ENCODE measurements at regions not wholly inside any gene's neighbourhood (a gene's known extent, or its start where the extent isn't known, plus 50 kb on each side); places are given as distances from the start of the nearest gene placed in this dataset.
"Not testable (repeated sequence)": the region's sequence is repeated elsewhere in the genome, so short reads cannot be mapped to it uniquely, and the experiment has no call there.

DNA sequence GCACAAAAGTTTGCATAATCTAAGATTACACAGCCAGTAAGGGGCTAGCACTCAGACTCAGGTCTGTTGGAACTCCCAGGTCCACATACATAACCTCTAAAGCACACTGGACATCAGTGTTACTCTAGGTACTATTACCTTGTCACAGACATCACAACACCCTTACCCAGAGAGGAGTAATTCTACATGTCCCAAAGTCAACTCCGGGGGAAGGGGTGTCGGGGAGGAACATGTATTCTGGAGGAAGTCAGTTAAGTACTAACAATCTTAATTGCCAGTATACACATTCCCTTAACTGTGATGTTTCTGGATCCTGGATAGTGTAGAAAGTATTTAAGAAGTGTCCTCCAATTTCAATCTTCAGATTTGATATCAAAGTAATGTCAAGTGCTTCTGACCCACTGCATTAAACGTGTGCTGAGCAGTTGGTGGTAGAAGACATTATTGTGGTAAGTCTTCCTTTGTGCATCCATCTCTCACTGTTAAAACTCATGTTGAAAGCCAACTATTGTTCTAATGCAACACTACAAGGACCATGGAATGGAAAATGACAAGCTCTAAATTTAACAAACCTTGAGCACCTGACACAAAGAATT is 155.4 kb downstream of the CRPPA start:
- no peak for DNase-seq

DNA sequence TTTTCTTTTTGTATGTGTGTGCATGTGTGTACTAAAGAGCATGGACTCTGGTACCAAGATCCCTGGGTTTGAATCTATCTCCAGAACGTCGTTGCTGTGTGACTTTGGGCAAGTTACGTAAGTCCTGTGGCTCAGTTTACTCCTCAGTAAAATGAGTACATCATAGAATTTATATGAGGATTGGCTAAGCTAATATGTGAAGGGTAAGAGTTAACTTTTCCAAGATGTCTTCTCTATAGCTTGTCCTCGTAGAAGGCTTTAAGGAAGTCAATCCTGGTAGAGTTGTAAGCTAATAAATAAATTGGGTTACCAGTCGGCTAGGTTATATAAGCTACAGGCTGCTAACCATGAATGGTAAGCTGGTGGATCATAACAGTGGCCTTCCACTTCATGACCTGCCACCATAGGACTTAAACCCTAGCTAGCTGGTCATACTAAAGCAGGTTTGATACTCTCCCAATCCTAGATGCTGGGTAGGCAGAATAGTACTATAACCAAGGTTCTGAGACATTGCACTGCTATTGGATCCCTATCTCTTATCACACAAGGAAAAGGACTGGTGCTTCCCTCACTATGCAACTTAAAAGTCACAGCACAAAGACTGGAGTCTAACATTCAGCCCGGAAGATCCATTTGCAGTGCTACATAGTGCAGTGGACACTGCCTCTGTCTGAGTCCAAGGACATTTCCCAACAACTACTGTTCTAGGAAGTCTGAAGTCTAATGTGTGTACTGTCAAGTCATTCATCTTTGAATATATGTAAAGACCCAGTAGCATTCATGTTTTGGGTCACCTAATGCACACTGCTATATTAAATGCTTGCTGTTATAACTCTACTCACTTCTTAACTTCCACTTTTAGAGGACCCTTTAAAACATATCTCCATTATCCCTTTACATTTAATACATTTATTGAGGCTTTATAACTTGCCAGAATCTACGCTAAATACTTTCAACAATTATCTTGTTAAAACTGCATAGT is 156.2 kb downstream of the CRPPA start:
- DNase-seq: no peak

DNA sequence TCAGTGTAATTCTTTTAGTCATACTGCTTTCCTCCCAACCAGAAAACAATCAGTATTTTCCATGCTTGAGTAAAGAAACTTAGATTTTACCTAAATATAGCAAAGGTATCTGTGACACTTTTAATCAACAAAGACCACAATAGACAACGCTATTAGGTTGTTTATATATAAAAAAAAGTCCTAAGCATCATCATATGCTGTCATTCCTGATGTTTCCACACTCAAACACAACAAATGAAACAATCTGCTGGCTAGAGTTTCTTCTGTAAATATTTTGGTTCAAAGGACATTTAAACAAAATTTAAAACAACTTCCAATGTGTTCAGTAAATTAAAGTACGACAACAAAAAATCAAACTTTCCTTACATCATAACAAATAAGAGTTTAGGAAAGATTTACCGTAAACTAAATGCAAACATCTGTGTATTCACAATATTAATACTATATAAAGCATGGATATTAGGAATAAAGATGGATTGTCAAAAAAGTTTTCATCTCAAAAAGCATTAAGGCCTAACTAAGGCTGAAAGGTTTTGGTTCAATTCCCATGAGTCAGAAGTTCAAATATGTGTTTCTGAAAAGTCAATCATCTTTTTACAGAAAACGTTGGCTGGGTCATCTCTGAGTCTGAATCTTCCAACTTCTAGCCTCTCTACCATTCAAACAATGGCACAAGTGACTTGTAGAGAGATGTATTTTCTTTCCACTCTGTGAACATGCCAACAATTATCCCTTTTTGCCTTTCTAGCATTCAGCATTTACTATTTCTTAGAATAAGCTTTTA is 157.1 kb downstream of the CRPPA start:
- DNase-seq: no peak

DNA sequence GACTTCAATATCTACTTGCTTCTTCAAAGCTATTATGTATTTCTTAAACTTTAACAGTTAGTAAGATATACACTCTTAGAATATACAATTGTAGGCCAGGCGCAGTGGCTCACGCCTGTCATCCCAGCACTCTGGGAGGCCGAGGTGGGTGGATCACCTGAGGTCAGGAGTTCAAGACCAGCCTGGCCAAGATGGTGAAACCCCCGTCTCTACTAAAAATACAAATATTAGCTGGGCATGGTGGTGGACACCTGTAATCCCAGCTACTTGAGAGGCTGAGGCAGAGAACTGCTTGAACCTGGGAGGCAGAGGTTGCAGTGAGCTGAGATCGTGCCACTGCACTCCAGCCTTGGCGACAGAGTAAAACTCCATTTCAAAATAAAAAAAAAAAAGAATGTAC is 158.0 kb downstream of the CRPPA start:
- DNase-seq: not testable (repeated sequence)

DNA sequence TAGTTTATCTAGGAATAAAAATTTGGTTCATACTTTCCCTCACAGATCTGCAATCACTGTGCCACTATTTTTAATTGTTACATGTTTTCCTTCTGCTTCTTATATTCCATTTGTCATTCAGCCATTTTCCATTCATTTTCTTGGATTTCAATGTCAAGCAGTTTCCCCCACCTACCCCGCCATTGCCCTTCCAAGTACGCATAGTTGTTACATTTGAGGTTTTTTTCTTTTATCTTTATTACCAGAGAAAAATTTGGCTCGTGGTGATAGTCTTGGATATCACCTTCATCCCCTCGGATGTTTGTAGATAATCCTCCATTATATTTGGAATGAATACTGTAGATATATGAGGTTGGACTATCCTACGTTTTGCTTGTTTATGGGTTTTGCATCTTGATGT is 159.7 kb downstream of the CRPPA start:
- no peak for DNase-seq

DNA sequence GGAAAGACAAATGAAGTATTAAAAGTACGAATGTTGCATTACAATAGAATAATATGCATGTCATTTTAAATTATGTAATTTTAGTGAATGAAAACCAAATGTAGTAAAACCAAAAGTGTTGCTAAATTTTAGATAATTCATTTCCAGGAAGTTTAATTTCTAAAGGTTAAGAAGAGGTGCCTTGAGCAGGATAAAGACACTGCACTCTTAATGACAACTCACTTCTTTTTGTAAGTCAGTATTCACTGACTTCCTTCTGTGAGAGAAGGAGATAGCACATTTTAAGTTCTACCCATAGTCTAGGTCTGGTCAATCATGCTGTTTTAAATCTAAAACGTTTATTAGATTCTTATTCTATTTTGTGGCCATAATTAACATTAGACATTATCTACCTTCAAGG is 160.2 kb downstream of the CRPPA start:
- DNase-seq: no peak

DNA sequence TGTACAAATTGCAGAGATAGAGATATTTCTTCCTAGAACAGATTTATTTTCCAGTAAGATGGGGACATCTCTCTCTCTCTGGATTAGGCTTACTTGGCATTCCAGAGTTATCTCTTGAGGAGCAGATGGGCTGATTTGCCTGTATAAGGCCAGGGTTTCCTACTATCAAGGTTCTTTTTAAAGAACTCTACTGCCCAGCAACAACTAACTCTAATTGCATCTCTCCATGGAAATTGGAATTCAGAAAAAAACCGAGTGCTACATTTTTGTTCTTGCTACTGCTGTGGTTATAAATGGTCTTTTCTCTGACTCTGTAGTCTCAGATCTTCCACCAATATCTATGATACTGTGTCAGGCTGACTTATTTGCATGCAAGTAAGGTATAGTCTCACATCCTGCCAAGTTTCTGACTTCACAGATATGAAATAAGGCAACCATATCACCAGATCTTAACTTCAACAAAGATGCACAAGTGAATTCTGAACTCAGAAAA is 161.1 kb downstream of the CRPPA start:
- no peak for DNase-seq

DNA sequence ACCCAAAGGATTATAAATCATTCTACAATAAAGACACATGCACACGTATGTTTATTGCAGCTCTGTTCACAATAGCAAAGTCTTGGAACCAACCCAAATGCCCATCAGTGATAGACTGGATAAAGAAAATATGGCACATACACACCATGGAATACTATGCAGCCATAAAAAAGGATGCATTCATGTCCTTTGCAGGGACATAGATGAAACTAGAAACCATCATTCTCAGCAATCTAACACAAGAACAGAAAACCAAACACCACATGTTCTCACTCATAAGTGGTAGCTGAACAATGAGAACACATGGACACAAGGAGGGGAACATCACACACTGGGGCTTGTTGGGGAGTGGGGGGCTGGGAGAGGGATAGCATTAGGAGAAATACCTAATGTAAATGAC is 164.9 kb downstream of the CRPPA start:
- not testable (repeated sequence) for DNase-seq

DNA sequence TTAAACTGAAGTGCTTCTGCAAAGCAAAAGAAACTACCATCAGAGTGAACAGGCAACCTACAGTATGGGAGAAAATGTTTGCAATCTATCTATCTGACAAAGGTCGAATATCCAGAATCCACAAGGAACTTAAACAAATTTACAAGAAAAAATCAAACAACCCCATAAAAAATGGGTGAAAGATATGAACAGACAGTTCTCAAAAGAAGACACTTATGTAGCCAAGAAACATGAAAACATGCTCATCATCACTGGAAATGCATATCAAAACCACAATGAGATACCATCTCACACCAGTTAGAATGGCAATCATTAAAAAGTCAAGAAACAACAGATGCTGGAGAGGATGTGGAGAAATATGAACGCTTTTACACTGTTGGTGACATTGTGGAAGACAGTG is 165.4 kb downstream of the CRPPA start:
- not testable (repeated sequence) for DNase-seq

DNA sequence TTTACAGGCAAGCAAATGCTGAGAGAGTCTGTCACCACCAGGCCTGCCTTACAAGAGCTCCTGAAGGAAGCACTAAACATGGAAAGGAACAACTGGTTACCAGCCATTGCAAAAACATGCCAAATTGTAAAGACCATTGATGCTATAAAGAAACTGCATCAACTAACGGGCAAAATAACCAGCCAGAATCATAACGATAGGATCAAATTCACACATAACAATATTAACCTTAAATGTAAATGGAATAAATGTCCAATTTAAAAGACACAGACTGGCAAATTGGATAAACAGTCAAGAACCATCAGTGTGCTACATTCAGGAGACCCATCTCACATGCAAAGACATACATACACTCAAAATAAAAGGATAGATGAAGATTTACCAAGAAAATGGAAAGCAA is 170.7 kb downstream of the CRPPA start:
- not testable (repeated sequence) for DNase-seq

DNA sequence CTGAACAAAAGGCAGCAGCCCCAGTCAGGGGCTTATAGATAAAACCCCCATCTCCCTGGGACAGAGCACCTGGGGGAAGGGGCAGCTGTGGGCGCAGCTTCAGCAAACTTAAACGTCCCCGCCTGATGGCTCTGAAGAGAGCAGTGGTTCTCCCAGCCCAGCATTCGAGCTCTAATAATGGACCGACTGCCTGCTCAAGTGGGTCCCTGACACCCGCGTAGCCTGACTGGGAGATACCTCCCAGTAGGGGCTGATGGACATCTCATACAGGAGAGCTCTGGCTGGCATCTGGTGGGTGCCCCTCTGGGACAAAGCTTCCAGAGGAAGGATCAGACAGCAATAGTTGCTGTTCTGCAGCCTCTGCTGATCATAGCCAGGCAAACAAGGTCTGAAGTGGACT is 172.1 kb downstream of the CRPPA start:
- not testable (repeated sequence) for DNase-seq

DNA sequence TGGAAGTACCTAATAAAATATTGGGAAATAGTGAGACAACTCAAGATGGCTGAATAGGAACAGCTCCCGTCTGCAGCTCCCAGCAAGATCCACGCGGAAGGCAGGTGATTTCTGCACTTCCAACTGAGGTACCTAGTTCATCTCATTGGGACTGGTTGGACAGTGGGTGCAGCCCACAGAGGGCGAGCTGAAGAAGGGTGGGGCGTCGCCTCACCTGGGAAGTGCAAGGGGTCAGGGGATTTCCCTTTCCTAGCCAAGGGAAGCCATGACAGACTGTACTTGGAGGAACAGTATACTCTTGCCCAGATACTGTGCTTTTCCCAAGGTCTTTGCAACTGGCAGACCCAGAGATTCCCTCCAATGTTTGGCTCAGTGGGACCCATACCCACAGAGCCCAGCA is 172.8 kb downstream of the CRPPA start:
- not testable (repeated sequence) for DNase-seq

DNA sequence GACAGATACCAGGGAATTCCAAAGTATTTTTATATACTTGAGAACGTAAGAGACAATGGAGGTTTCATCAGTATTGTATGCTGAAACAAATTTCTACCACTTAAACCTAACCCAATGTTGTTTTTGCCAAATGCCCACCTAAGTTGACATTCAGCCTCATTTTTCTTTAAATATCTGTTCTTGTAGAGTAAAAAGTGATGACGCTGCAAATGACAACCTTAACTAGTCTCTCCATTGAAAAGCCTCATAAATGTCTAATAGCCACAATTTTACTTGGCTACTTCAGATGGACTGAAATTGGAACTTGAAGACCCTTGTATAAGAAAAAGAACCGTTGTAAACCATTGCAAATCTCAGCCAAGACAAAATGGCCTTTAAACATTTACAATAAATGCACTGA is 176.9 kb downstream of the CRPPA start:
- DNase-seq: no peak

DNA sequence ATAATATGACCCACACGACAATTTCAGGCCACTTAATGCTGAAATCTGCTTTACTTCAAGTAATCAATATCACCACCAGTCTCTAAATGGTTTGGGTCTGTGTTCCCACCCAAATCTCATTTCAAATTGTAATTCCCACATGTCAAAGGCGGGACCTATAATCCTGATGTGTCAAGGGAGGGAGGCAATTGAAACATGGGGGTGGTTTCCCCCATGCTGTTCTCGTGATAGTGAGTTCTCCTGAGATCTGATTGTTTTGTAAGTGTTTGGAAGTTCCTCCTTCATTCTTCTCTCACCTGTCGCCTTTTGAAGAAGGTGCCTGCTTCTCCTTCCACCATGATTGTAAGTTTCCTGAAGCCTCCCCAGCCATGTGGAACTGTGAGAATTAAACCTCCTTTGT is 178.4 kb downstream of the CRPPA start:
- DNase-seq: no peak

DNA sequence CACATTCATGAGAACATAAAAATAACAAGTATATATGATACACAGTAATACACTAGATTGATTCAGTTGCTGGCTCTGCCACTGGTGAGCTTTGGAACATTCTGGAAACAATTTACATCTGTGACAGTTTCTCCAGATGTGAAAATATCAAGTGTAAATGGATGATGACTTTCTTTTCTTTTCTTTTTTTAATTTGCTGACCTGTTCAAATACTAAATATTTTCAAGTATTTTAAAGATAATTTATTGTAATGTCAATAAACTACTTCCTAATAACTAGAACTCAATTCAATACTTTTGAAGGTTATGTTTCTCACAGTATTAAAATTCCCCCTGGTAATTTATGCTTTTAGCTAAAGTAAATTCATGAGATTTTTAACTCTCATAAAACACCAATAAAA is 180.3 kb downstream of the CRPPA start:
- no peak for DNase-seq

DNA sequence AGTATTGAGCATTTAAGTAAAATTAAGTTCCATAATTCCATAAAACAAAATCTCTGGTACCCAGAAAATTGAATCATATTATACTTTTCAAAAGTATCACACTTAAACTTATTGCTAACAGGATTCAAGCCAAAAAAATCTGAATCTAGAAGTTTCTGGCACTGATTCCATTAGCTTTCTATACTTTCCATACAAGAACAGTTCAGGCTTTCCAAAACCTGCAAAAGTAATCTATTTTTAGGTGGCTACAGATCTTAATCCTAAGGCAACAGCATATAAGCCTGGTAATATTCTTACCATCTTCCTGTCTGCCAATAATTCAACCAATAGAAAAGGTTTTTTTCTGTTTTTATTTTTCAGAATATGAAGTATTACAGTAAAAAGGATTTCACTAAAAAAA is 185.0 kb downstream of the CRPPA start:
- no peak for DNase-seq

DNA sequence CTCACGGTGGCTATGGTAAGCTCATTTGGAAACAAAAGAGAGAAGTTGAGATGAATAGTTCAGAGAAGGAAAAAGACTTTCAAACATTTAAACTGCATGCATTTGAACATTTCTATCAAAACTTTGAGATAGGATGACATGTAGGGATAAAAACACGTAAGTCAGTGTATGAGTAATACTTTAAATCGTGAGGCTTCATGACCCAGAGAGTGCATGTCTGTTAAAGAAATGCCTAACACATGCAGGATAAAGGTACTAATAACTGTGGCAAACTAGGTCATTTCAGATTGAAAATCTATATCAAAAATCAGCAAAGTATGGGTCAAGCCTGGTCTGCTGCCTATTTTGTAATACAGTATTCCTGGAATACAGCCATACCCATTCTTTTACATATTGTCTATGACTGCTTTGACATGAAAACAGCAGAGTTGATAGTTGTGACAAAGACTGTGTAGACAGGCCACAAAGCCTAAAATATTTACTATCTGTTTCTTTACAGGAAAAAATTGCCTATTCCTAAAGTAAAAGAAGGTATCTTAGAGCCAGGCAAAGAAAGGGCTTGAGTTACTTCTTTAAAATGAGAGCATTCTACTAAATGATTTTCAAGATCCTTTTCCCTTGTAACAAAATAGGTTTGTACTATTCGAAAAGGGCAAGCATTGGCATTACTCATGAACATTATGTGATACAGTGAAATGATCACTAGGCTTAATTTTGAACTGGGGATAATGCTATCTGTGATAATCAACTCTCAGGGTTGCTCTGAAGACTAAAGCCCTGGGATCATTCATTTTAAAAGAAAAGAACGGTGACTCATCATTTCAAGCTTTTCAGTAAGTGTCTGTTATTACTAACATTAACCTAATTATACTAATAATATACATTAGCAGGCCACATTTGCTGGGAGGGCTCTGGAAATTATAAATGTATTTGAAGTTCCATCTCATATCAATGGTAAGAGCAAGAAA is 185.9 kb downstream of the CRPPA start:
- no peak for DNase-seq

DNA sequence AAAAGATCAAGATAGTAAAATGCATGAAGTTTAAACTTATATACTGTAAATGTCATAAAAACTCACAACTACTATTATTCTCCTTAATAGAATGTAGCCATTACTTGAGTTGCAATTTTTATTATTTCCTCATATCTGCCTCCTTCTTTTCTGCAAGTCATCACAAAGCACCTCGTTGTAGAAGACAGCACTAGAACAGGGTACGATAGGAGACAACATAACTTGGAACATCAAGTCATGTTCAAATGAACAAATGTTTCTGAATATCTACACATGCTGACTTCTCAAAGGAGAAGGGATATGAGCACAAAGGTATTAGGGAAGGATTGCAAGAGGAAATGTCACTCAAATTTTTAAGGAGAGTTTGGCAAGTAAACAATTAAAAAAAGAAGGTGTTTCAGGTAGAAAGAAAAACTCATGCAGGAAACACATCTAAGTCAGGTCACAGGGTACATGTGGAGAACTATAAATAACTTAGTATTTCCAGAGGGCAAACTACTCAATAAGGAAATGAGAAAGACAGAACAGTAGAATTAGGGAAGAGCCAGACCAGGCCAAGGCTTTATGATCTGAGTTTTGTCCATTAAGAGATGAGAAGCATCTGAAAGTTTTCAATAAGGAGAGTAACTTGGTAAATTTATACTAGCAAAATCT is 186.7 kb downstream of the CRPPA start:
- DNase-seq: no peak

DNA sequence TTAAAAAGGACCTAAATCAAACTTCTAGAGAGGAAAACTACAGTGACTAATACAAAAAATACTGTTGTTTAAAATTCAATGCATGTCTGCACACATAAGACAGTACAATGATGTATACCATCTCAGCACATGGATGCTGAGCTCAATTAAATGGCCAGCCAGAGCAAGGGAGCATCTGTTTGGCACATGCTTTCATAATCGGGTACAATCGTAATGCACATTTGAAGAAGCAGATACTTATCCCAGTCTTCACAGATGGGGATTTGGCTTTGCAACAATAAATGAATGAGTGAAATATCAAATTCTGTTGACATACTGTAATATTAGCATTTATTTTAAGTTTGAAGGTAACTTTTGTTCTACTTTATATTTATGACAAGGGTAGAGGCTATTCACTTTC is 187.8 kb downstream of the CRPPA start:
- DNase-seq: no peak

DNA sequence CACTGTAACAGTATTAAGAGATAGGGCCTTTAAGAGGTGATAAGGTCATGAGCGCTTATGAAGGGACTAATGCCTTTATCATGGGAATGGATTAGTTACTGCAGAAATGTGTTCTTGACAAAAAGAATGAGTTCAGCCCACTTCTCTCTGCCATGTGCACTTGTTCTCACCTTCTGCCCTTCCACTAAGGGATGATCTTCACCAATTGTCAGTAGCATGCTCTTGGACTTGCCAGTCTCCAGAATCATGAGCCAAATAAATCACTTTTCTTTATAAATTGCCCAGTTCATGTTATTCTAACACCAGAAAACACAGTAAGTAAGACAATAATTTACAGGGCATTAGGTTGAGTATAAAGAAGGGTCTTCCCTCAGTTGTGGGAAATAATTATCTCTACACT is 189.1 kb downstream of the CRPPA start:
- DNase-seq: no peak

DNA sequence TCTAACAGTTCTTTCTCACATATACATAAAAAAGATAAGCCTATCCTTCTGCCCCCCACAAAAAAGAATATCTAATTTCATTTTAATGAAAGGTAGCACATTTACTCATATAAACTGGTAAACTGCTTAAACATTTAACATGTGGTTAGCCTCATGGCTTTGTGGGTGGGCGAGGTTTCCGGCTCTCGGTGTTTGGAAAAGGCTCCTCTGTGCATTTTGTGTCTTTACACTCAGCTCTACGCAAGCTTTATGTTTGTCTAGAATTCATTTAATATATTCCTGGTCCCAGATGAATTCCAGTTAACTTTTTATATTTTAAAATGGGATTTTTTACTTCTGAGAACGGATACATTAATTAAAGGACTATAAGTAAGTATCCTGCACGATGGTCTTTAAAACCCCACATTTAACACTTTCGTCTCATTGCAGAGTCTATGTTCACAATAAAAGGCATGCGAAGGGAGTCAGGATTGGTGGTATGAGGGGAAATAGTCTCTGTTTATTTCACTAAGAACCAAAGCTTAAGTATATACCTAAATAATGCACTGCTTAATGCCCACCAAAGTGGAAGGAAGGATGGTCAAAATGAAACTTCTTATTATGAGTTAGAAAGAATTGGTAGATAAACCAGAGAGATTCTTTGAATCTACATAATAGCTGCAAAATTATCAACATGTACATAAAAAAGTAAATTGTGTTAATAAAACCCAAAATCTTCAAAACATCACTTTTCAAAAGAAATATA is 197.2 kb downstream of the CRPPA start:
- DNase-seq: peak in 1 of 2 donors; percentile 1
